ENCODE measurements at regions not wholly inside any gene's neighbourhood (a gene's known extent, or its start where the extent isn't known, plus 50 kb on each side); places are given as distances from the start of the nearest gene placed in this dataset.

DNA sequence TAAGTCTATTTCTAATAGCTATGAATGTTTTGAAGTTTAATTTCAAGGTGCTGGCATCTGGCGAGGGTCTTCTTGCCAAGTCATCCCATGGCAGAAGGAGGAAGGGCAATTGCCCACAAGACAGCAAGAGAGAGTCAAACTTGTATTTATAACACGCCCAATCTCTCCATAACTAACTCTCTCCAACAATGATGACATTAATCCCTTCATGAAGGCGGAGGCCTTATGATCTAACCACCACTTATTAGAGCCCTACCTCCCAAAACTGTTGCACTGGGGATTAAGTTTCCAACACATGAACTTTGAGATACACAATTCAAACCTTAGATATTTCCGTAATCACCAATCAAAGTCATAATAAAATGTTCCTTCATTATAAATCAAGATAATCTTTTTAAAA lies 406.9 kb downstream of the CNTN6 start:
- no peak for TF ChIP-seq ZFX (IDR thresholded peaks at IDR 0.05; ENCODE audit: borderline replicate concordance)
- TF ChIP-seq, protein P1, sequence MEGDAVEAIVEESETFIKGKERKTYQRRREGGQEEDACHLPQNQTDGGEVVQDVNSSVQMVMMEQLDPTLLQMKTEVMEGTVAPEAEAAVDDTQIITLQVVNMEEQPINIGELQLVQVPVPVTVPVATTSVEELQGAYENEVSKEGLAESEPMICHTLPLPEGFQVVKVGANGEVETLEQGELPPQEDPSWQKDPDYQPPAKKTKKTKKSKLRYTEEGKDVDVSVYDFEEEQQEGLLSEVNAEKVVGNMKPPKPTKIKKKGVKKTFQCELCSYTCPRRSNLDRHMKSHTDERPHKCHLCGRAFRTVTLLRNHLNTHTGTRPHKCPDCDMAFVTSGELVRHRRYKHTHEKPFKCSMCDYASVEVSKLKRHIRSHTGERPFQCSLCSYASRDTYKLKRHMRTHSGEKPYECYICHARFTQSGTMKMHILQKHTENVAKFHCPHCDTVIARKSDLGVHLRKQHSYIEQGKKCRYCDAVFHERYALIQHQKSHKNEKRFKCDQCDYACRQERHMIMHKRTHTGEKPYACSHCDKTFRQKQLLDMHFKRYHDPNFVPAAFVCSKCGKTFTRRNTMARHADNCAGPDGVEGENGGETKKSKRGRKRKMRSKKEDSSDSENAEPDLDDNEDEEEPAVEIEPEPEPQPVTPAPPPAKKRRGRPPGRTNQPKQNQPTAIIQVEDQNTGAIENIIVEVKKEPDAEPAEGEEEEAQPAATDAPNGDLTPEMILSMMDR (IDR thresholded peaks at IDR 0.05), result no peak

Data from 22Rv1 (cell line).